CD4-positive, CD25-positive, alpha-beta regulatory T cell (primary cell): ENCODE measurements at regions not wholly inside any gene's neighbourhood (a gene's known extent, or its start where the extent isn't known, plus 50 kb on each side); places are given as distances from the start of the nearest gene placed in this dataset.

ENCODE experiments used
- ATAC-seq, 2 donors: fragments of 150-1000 bp; cut with Tn5 transposase; one replicate each; pipeline ENCODE4 v1.10.0; 2021; ENCODE audit warnings: low read depth in 2 of 2, moderate number of reproducible peaks in 2 of 2, moderate library complexity in 1 of 2
- DNase-seq, 3 donors: peaks; one replicate each; pipeline versions ENCODE4 v3.0.0 to v3.0.0-alpha.2; 2012 to 2022; ENCODE audit warnings: mixed read lengths in 1 of 3
- H3K27ac ChIP-seq: one replicate; pipeline ENCODE4 v1.7.0; 2013; ENCODE audit warnings: mild to moderate bottlenecking, low read length; ENCODE audit not compliant: insufficient read depth, poor library complexity, severe bottlenecking
- H3K27me3 ChIP-seq: one replicate; pipeline ENCODE4 v1.7.0; 2013; ENCODE audit warnings: low read length; ENCODE audit not compliant: control insufficient read depth, insufficient read depth
- H3K36me3 ChIP-seq: one replicate; pipeline ENCODE4 v1.7.0; 2013; ENCODE audit warnings: mild to moderate bottlenecking, low read length, moderate library complexity; ENCODE audit not compliant: control insufficient read depth, insufficient read depth
- H3K4me1 ChIP-seq: 2 replicates; pipeline ENCODE4 v1.7.0; 2013; ENCODE audit warnings: mild to moderate bottlenecking, low read length; ENCODE audit not compliant: insufficient read depth, control insufficient read depth, poor library complexity, severe bottlenecking
- H3K4me3 ChIP-seq: one replicate; pipeline ENCODE4 v1.7.0; 2013; ENCODE audit warnings: low read depth, mild to moderate bottlenecking, low read length, moderate library complexity
- H3K9me3 ChIP-seq, 2 experiments: 1 replicate in 1 of 2; 2 replicates in 1 of 2; pipeline ENCODE4 v1.7.0; 2013; ENCODE audit warnings: low read length in 2 of 2, mild to moderate bottlenecking in 1 of 2, moderate library complexity in 1 of 2; ENCODE audit not compliant: control insufficient read depth in 2 of 2
- H3K27ac Mint-ChIP-seq, 3 donors: one replicate each; pipeline ENCODE4 v1.8.0; 2020 to 2022; ENCODE audit warnings: mild to moderate bottlenecking in 3 of 3, mixed read lengths in 3 of 3, moderate library complexity in 2 of 3
- H3K27me3 Mint-ChIP-seq: one replicate; pipeline ENCODE4 v1.8.0; 2022; ENCODE audit warnings: mild to moderate bottlenecking, mixed read lengths
- H3K36me3 Mint-ChIP-seq: one replicate; pipeline ENCODE4 v1.8.0; 2020; ENCODE audit warnings: mixed read lengths
- H3K4me1 Mint-ChIP-seq, 4 donors: one replicate each; pipeline ENCODE4 v1.8.0; 2020 to 2022; ENCODE audit warnings: mixed read lengths in 4 of 4, mild to moderate bottlenecking in 1 of 4
- H3K4me3 Mint-ChIP-seq, 4 donors: one replicate each; pipeline ENCODE4 v1.8.0; 2020 to 2022; ENCODE audit warnings: mild to moderate bottlenecking in 4 of 4, mixed read lengths in 4 of 4, moderate library complexity in 3 of 4
- H3K9me3 Mint-ChIP-seq, 7 donors: one replicate each; pipeline ENCODE4 v1.8.0; 2020 to 2022; ENCODE audit warnings: mixed read lengths in 7 of 7, mild to moderate bottlenecking in 3 of 7, moderate library complexity in 2 of 7

DNA sequence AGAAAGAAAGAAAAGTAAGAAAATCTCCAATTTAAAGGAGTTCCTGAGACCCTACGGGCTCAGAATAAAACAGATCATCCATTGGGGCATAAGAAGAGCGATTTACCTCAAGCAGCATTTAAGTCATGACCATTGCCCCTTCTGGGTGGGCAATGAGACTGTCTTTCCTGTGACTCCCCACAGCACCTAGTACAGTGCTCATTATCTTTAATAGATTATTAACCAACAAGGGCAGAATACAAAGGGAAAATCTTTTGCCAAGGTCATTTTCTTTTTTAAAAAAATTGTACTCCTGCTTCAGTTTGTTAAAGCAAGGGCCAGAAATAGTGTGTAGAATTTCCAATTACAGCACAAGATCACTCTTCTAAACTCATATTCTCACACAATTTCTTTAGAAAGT lies 443.3 kb upstream of the AGTR1 start:
- no peaks in the 10 kb centered on the region for H3K4me1 Mint-ChIP-seq
- Histone ChIP-seq H3K27ac (no peak overlapping the region), H3K4me3 (no peak overlapping the region), H3K36me3 (no peaks in the 10 kb centered on the region), H3K27me3 (no peaks in the 10 kb centered on the region), H3K4me1 (no peaks in the 10 kb centered on the region), H3K9me3 (no peaks in the 10 kb centered on the region)
- no peak overlapping the region for H3K4me3 Mint-ChIP-seq
- no peaks in the 10 kb centered on the region for H3K27me3 Mint-ChIP-seq
- H3K27ac Mint-ChIP-seq, result no peak overlapping the region
- ATAC-seq (no peak), DNase-seq (no peak)
- no peaks in the 10 kb centered on the region for H3K36me3 Mint-ChIP-seq
- H3K9me3 Mint-ChIP-seq, result peaks cover 0 to 7% (median 2%) of the 10 kb centered on the region in 7 donors

DNA sequence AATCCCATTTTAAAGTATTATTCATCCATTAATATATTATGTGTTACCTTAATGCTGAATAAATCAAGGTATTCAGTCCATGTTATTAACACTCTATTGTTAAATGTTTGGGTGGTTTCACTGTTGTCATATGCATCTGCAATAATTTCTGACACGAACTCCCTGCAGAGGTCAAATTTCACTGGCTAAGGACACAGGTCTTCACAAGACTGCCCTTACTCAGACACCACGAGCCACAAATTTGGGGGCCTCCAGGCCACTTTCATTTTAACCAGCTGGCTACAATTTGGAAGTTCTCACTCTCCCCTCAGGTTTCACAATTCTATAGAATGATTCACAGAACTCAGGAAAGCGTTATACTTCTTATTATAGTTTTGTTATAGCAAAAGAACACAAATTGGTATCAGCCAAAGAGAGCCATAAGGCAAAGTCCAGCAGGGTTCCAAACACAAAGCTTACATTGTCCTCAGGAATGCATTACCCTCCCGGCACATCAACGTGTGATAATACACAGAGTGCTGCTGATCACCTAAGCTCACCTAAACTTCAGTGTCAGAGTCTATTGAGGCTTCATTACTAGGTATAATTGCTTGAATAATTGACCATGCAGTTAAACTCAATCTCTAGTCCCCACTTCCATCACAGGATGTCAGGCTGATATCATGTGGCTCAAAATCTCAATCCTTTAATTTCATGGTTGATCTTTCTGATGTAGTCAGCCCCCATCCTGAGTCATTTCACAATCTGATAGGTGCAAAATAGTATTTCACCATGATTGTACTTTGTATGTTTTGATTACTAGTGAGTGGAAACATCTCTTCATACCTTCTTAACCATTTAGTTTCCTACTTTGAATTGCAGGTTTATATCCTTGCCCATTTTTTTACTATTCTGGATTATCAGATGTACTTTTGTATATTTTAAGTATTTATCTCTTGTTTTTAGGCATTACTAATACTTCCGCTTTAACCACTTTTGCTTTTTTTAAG lies 441.4 kb upstream of the AGTR1 start:
- H3K27me3 ChIP-seq, result no peaks in the 10 kb centered on the region
- no peak overlapping the region for H3K4me3 Mint-ChIP-seq

DNA sequence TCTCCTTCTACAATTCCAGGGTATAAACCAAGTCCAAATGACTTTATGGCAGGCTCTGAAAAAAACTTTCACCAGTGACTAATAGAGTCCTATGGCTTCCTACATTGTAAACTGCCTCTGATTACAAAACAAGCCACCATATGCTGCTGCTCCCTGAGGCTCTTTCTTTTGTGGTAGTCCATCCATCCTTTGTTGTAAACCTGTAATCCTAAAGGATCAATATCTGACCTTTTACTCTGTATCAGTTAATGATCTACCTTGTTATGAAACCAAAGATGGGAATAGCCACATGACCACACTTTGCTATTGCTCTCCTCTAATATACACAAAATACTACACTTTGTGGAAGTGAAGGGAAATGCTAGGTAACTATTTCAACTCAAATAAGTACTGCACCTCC lies 434.7 kb upstream of the AGTR1 start:
- Histone ChIP-seq H3K27ac (no peak overlapping the region), H3K27me3 (no peaks in the 10 kb centered on the region), H3K9me3 (no peaks in the 10 kb centered on the region), H3K4me1 (no peaks in the 10 kb centered on the region), H3K36me3 (no peaks in the 10 kb centered on the region), H3K4me3 (no peak overlapping the region)
- Mint-ChIP-seq H3K4me1 (peaks cover 0 to 4% (median 0%) of the 10 kb centered on the region in 4 donors), H3K4me3 (no peak overlapping the region), H3K9me3 (peaks cover 0 to 4% (median 1%) of the 10 kb centered on the region in 7 donors), H3K36me3 (no peaks in the 10 kb centered on the region), H3K27me3 (peaks cover 4% of the 10 kb centered on the region), H3K27ac (peak overlapping the region in 1 of 3 donors; percentile 12)
- ATAC-seq (no peak), DNase-seq (no peak)

More for the DNA sequence above, 441.4 kb upstream of the AGTR1 start:
- Mint-ChIP-seq H3K27me3 (peaks cover 4% of the 10 kb centered on the region), H3K27ac (no peak overlapping the region), H3K4me1 (no peaks in the 10 kb centered on the region), H3K36me3 (no peaks in the 10 kb centered on the region), H3K9me3 (peaks cover 0 to 7% (median 2%) of the 10 kb centered on the region in 7 donors)
- Histone ChIP-seq H3K4me1 (no peaks in the 10 kb centered on the region), H3K36me3 (no peaks in the 10 kb centered on the region), H3K27ac (no peak overlapping the region), H3K4me3 (no peak overlapping the region), H3K9me3 (no peaks in the 10 kb centered on the region)
- DNase-seq, result no peak
- ATAC-seq, result no peak

DNA sequence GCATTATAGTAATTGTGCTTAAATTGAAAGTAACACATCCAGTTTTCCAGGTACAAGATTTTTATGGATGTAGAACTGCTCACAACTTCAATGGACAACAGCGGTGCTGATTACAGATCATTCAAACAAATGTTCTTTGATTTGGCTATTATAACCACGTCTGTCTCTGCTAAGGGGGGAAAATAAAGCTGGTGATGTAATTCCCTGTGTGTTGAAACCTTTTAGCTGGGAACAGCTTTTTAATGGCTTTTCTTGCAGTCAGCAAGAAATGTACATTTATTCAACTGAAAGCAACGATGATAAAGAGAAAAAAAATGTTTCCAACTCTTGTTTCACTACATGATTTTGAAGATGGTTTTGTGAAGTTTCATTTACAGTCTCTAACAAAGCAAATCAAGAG lies 431.9 kb upstream of the AGTR1 start:
- Mint-ChIP-seq H3K27ac (no peak overlapping the region), H3K4me1 (peaks cover 0 to 5% (median 0%) of the 10 kb centered on the region in 4 donors), H3K9me3 (peaks cover 0 to 5% (median 3%) of the 10 kb centered on the region in 7 donors), H3K4me3 (no peak overlapping the region), H3K27me3 (peaks cover 4% of the 10 kb centered on the region), H3K36me3 (no peaks in the 10 kb centered on the region)
- ATAC-seq (no peak), DNase-seq (no peak)
- Histone ChIP-seq H3K36me3 (no peaks in the 10 kb centered on the region), H3K4me3 (no peak overlapping the region), H3K9me3 (no peaks in the 10 kb centered on the region), H3K27me3 (no peaks in the 10 kb centered on the region), H3K4me1 (no peaks in the 10 kb centered on the region), H3K27ac (no peak overlapping the region)

DNA sequence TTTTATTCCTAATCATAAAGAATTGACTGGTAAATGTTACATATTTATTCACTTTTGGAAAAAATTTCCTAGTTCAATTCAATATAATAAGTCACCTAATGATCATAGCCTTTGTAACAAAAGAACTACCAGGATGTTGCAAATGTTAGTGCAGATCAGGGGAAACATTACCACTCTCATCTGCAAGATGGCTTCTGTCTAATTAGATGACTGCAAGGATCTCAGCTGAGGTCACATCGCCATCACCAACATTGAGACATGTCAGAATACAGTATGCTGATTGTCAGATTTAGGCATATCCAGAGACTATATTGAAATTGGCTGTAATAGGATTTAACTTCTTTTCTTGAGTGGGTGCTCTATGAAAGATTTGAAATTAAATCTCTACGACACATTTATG lies 431.4 kb upstream of the AGTR1 start:
- Mint-ChIP-seq H3K4me3 (no peak overlapping the region), H3K27me3 (no peaks in the 10 kb centered on the region), H3K27ac (no peak overlapping the region), H3K36me3 (no peaks in the 10 kb centered on the region), H3K9me3 (peaks cover 0 to 5% (median 3%) of the 10 kb centered on the region in 7 donors), H3K4me1 (peaks cover 0 to 5% (median 0%) of the 10 kb centered on the region in 4 donors)
- Histone ChIP-seq H3K27ac (no peak overlapping the region), H3K4me3 (no peak overlapping the region), H3K4me1 (no peaks in the 10 kb centered on the region), H3K9me3 (no peaks in the 10 kb centered on the region), H3K36me3 (no peaks in the 10 kb centered on the region), H3K27me3 (no peaks in the 10 kb centered on the region)
- no peak for ATAC-seq
- no peak for DNase-seq

DNA sequence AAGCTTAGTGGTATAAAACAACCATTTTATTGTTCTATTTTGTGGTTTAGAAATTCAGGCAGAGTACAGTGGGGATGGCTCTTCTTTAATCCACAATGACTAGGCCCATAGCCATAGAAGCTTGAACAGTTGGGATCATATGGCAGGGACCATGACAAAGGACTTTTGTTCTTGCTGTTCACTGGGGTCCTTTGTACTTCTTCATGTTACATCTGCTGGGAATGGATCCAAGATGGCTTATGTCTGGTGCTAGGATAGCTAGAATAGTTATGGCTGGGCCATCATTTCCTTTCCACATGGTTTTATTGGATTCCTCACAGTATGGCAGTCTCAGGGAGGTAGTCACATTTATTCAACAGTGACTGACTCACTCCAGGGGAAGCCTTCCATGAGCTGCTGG lies 427.9 kb upstream of the AGTR1 start:
- H3K4me1 Mint-ChIP-seq, result peaks cover 0 to 5% (median 0%) of the 10 kb centered on the region in 4 donors
- no peak for ATAC-seq
- no peaks in the 10 kb centered on the region for H3K27me3 Mint-ChIP-seq

DNA sequence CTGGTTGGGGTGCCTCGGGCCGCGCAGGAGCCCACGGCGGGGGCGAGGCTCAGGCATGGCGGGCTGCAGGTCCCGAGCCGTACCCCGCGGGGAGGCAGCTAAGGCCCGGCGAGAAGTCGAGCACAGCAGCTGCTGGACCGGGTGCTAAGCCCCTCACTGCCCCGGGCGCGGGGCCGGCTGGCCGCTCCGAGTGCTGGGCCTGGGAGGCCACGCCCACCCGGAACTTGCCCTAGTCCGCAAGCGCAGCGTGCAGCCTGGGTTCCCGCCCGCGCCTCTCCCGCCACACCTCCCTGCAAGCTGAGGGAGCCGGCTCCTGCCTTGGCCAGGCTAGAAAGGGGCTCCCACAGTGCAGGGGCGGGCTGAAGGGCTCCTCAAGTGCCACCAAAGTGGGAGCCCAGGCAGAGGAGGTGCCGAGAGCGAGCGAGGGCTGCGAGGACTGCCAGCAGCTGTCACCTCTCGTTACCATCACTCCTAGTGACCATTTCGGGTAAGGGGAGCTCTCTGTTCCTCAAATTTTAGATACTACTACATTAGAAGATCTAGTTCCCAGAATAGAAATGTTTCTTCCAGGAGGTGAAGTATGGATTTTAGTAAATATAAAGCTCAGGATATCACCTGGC lies 417.0 kb upstream of the AGTR1 start:
- ATAC-seq (no peak), DNase-seq (no peak)
- H3K27me3 Mint-ChIP-seq, result peaks cover 5% of the 10 kb centered on the region
- H3K27ac Mint-ChIP-seq, result no peak overlapping the region
- H3K36me3 Mint-ChIP-seq, result no peaks in the 10 kb centered on the region
- H3K4me1 ChIP-seq, result no peaks in the 10 kb centered on the region
- no peaks in the 10 kb centered on the region for H3K36me3 ChIP-seq
- H3K4me1 Mint-ChIP-seq, result no peaks in the 10 kb centered on the region
- H3K4me3 Mint-ChIP-seq, result no peak overlapping the region
- peaks cover 0 to 12% (median 3%) of the 10 kb centered on the region in 7 donors for H3K9me3 Mint-ChIP-seq
- H3K9me3 ChIP-seq, result no peaks in the 10 kb centered on the region
- no peak overlapping the region for H3K27ac ChIP-seq
- H3K4me3 ChIP-seq, result no peak overlapping the region
- no peaks in the 10 kb centered on the region for H3K27me3 ChIP-seq

More for the DNA sequence above, 427.9 kb upstream of the AGTR1 start:
- DNase-seq, result no peak
- H3K4me3 Mint-ChIP-seq, result no peak overlapping the region
- H3K27ac Mint-ChIP-seq, result no peak overlapping the region
- Histone ChIP-seq H3K27me3 (no peaks in the 10 kb centered on the region), H3K9me3 (no peaks in the 10 kb centered on the region), H3K4me3 (no peak overlapping the region), H3K4me1 (no peaks in the 10 kb centered on the region), H3K27ac (no peak overlapping the region), H3K36me3 (no peaks in the 10 kb centered on the region)
- peaks cover 0 to 14% (median 3%) of the 10 kb centered on the region in 7 donors for H3K9me3 Mint-ChIP-seq
- no peaks in the 10 kb centered on the region for H3K36me3 Mint-ChIP-seq
